CD14-positive monocyte (primary cell): ENCODE measurements at regions not wholly inside any gene's neighbourhood (a gene's known extent, or its start where the extent isn't known, plus 50 kb on each side); places are given as distances from the start of the nearest gene placed in this dataset.

Experiments used
- DNase-seq, 3 donors: peaks; one replicate each; pipeline ENCODE4 v3.0.0-alpha.2; 2011 to 2022
- H2AFZ ChIP-seq: 2 replicates; pipeline ENCODE4 v1.6.0; 2012; ENCODE audit warnings: mild to moderate bottlenecking, low read depth, low read length, inconsistent platforms; ENCODE audit not compliant: insufficient read depth, poor library complexity, severe bottlenecking
- H3K27ac ChIP-seq, 2 donors: 1 replicate in 1 of 2; 2 replicates in 1 of 2; pipeline ENCODE4 v1.5.1; 2012 to 2013; ENCODE audit warnings: low read length in 2 of 2, control low read depth in 1 of 2, inconsistent platforms in 1 of 2, low read depth in 1 of 2, mild to moderate bottlenecking in 1 of 2
- H3K27me3 ChIP-seq, 2 donors: one replicate each; pipeline versions ENCODE4 v1.6.0 to v1.6.1; 2011 to 2013; ENCODE audit warnings: low read length in 2 of 2; ENCODE audit not compliant: control insufficient read depth in 2 of 2, insufficient read depth in 2 of 2
- H3K36me3 ChIP-seq, 2 donors: replicated peaks in 1 of 2; 1 replicate in 1 of 2; 2 replicates in 1 of 2; pipeline versions ENCODE4 v1.5.1 to v1.6.1; 2012 to 2013; ENCODE audit warnings: low read length in 2 of 2, control low read depth in 1 of 2, inconsistent platforms in 1 of 2, mild to moderate bottlenecking in 1 of 2; ENCODE audit not compliant: insufficient read depth in 2 of 2, control insufficient read depth in 1 of 2
- H3K4me1 ChIP-seq, 2 donors: 1 replicate in 1 of 2; 2 replicates in 1 of 2; pipeline versions ENCODE4 v1.5.1 to v1.6.1; 2012 to 2013; ENCODE audit warnings: low read length in 2 of 2, control low read depth in 1 of 2, inconsistent platforms in 1 of 2, mild to moderate bottlenecking in 1 of 2, moderate library complexity in 1 of 2; ENCODE audit not compliant: insufficient read depth in 2 of 2, control insufficient read depth in 1 of 2
- H3K4me2 ChIP-seq: replicated peaks from 2 replicates; pipeline ENCODE3; 2012; ENCODE audit warnings: low read length, moderate library complexity, mild to moderate bottlenecking; ENCODE audit not compliant: poor library complexity, severe bottlenecking; ENCODE audit errors: extremely low read depth
- H3K4me3 ChIP-seq, 3 experiments: fragments of 200-600 bp in 1 of 3; sonication (generic) in 1 of 3; replicated peaks in 1 of 3; 1 replicate in 2 of 3; 2 replicates in 1 of 3; pipeline ENCODE4 v1.5.1; 2011 to 2013; ENCODE audit warnings: low read length in 3 of 3, mild to moderate bottlenecking in 3 of 3, control low read depth in 2 of 3, low read depth in 2 of 3, inconsistent platforms in 1 of 3, moderate library complexity in 1 of 3
- H3K79me2 ChIP-seq: 2 replicates; pipeline ENCODE4 v1.6.0; 2012; ENCODE audit warnings: mild to moderate bottlenecking, control low read depth, inconsistent platforms, low read length, moderate library complexity; ENCODE audit not compliant: insufficient read depth
- H3K9ac ChIP-seq: 2 replicates; pipeline ENCODE4 v1.6.0; 2017; ENCODE audit warnings: low read length, mild to moderate bottlenecking; ENCODE audit not compliant: insufficient read depth, poor library complexity, severe bottlenecking
- H3K9me3 ChIP-seq, 2 donors: replicated peaks in 1 of 2; 1 replicate in 1 of 2; 2 replicates in 1 of 2; pipeline versions ENCODE4 v1.5.1 to v1.6.1; 2012 to 2013; ENCODE audit warnings: low read length in 2 of 2, control low read depth in 1 of 2; ENCODE audit not compliant: control insufficient read depth in 1 of 2, insufficient read depth in 1 of 2
- H4K20me1 ChIP-seq: 2 replicates; pipeline ENCODE4 v1.6.0; 2012; ENCODE audit warnings: mild to moderate bottlenecking, low read length, control low read depth, moderate library complexity; ENCODE audit not compliant: insufficient read depth
- H3K27ac Mint-ChIP-seq, 7 donors: one replicate each; pipeline ENCODE4 v1.8.0; 2020; ENCODE audit warnings: mild to moderate bottlenecking in 7 of 7, mixed read lengths in 7 of 7, moderate library complexity in 6 of 7, inconsistent platforms in 2 of 7
- H3K27me3 Mint-ChIP-seq, 3 donors: one replicate each; pipeline ENCODE4 v1.8.0; 2021 to 2022; ENCODE audit warnings: low read depth in 3 of 3, mild to moderate bottlenecking in 3 of 3, mixed read lengths in 3 of 3, moderate library complexity in 3 of 3, inconsistent platforms in 1 of 3
- H3K36me3 Mint-ChIP-seq, 2 donors: one replicate each; pipeline ENCODE4 v1.8.0; 2020; ENCODE audit warnings: mixed read lengths in 2 of 2, inconsistent platforms in 1 of 2, mild to moderate bottlenecking in 1 of 2
- H3K4me1 Mint-ChIP-seq: one replicate; pipeline ENCODE4 v1.8.0; 2020; ENCODE audit warnings: mild to moderate bottlenecking, mixed read lengths
- H3K4me3 Mint-ChIP-seq, 2 donors: one replicate each; pipeline ENCODE4 v1.8.0; 2020; ENCODE audit warnings: mild to moderate bottlenecking in 2 of 2, mixed read lengths in 2 of 2, moderate library complexity in 1 of 2
- H3K9me3 Mint-ChIP-seq, 7 donors: one replicate each; pipeline ENCODE4 v1.8.0; 2020 to 2022; ENCODE audit warnings: mixed read lengths in 7 of 7, mild to moderate bottlenecking in 6 of 7, moderate library complexity in 6 of 7, inconsistent platforms in 2 of 7
- WGBS: methylation state at CpG from one replicate; pipeline ENCODE4 v1.1.5; 2013; ENCODE audit warnings: missing lambda C conversion rate; ENCODE audit not compliant: insufficient coverage; 5-methylcytosine and 5-hydroxymethylcytosine counted together
- intact Hi-C, 2 donors: fragments of 100-400 bp; cut with micrococcal nuclease; formaldehyde crosslinking; loops; one replicate each; pipeline versions ENCODE4 v1.15.0 to v1.15.1; 2023
- TF ChIP-seq, protein P1 (sequence below): fragments of 200-600 bp; IDR thresholded peaks from one replicate; pipeline ENCODE4 v1.8.0; 2022; ENCODE audit warnings: antibody characterized with exemption, mild to moderate bottlenecking

DNA sequence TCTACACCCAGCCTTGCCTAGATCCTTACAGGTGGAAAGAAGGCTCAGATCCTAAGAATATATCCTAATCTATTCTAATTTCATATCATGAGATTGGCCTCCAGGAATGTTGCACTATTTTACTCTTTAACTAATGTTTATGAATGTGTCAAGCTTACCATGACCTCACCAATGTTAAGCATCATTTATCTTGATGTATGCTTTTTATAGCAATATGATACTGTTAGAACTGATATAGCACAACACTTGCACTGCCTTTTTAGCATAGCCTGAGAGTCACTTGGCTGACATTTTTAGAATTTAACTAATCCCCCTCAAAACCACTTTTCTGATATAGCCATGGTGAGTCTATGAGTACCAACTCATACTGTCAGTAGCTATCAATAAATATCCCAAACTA, 191.5 kb upstream of the NR2F2 start:
- no peaks in the 10 kb centered on the region for H3K4me1 ChIP-seq
- H3K4me3 ChIP-seq: no peak overlapping the region
- no peak overlapping the region for H3K9ac ChIP-seq
- no peaks in the 10 kb centered on the region for H3K79me2 ChIP-seq
- peaks cover 0 to 12% of the 10 kb centered on the region in 2 donors for H3K9me3 ChIP-seq
- H2AFZ ChIP-seq: no peak overlapping the region
- Mint-ChIP-seq H3K27me3 (peaks cover 0 to 1% (median 0%) of the 10 kb centered on the region in 3 donors), H3K9me3 (peaks cover 3 to 23% (median 10%) of the 10 kb centered on the region in 7 donors), H3K4me1 (no peaks in the 10 kb centered on the region), H3K36me3 (no peaks in the 10 kb centered on the region), H3K4me3 (no peak overlapping the region), H3K27ac (no peak overlapping the region)
- H3K4me2 ChIP-seq: no peak overlapping the region
- no peak for DNase-seq
- no peaks in the 10 kb centered on the region for H3K36me3 ChIP-seq
- H3K27ac ChIP-seq: no peak overlapping the region
- H4K20me1 ChIP-seq: no peaks in the 10 kb centered on the region
- intact Hi-C loops: no loop called here
- H3K27me3 ChIP-seq: no peaks in the 10 kb centered on the region
- TF ChIP-seq, protein P1, sequence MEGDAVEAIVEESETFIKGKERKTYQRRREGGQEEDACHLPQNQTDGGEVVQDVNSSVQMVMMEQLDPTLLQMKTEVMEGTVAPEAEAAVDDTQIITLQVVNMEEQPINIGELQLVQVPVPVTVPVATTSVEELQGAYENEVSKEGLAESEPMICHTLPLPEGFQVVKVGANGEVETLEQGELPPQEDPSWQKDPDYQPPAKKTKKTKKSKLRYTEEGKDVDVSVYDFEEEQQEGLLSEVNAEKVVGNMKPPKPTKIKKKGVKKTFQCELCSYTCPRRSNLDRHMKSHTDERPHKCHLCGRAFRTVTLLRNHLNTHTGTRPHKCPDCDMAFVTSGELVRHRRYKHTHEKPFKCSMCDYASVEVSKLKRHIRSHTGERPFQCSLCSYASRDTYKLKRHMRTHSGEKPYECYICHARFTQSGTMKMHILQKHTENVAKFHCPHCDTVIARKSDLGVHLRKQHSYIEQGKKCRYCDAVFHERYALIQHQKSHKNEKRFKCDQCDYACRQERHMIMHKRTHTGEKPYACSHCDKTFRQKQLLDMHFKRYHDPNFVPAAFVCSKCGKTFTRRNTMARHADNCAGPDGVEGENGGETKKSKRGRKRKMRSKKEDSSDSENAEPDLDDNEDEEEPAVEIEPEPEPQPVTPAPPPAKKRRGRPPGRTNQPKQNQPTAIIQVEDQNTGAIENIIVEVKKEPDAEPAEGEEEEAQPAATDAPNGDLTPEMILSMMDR: no peak

DNA sequence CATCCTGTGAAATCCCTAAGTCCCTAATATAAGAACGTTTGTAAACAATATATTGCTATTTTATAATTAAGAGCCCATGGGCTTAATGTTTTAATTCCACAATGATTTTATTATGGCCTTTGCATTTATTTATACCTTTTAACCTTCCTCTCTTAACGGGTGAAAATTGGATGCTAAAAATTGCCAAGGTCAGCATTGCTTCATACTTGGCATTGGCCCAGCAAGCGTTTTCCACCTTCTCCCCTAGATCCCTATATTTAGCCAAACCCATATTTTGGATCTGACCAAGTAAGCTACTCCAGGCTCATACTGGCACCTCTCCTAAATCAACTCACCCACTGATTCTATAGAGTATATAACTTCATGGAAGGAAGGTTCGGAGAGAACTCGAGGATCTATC, 188.0 kb upstream of the NR2F2 start:
- H4K20me1 ChIP-seq: no peaks in the 10 kb centered on the region
- H3K27me3 ChIP-seq: no peaks in the 10 kb centered on the region
- H2AFZ ChIP-seq: no peak overlapping the region
- no peak for DNase-seq
- no peaks in the 10 kb centered on the region for H3K79me2 ChIP-seq
- Mint-ChIP-seq H3K4me1 (no peaks in the 10 kb centered on the region), H3K27me3 (peaks cover 0 to 6% (median 3%) of the 10 kb centered on the region in 3 donors), H3K4me3 (no peak overlapping the region), H3K27ac (no peak overlapping the region), H3K9me3 (peaks cover 2 to 12% (median 5%) of the 10 kb centered on the region in 7 donors), H3K36me3 (no peaks in the 10 kb centered on the region)
- TF ChIP-seq, protein P1: no peak
- 100% methylated on average over 1 of the region's 5 CpGs for WGBS
- H3K4me2 ChIP-seq: no peak overlapping the region
- H3K36me3 ChIP-seq: no peaks in the 10 kb centered on the region
- H3K9ac ChIP-seq: no peak overlapping the region
- H3K9me3 ChIP-seq: peaks cover 0 to 8% of the 10 kb centered on the region in 2 donors
- no peak overlapping the region for H3K27ac ChIP-seq
- intact Hi-C loops: no loop called here
- no peak overlapping the region for H3K4me3 ChIP-seq
- no peaks in the 10 kb centered on the region for H3K4me1 ChIP-seq
